ENCODE measurements at regions not wholly inside any gene's neighbourhood (a gene's known extent, or its start where the extent isn't known, plus 50 kb on each side); places are given as distances from the start of the nearest gene placed in this dataset.

- TF ChIP-seq CTCF (IDR thresholded peaks at IDR 0.05; ENCODE audit: low read depth, low read length, poor library complexity, severe bottlenecking) (no peak), EZH2phosphoT487 (IDR thresholded peaks at IDR 0.05; ENCODE audit: borderline replicate concordance, low read length) (no peak)
Measured at GRCh38 chr16:35480361-35480760, 2020.9 kb downstream of the TP53TG3F start.

Measured in DOHH2 (cell line).